HL-60 (cell line): ENCODE measurements at regions not wholly inside any gene's neighbourhood (a gene's known extent, or its start where the extent isn't known, plus 50 kb on each side); places are given as distances from the start of the nearest gene placed in this dataset.

ENCODE experiments used
- DNase-seq, 2 experiments: peaks; one replicate each; pipeline ENCODE4 v3.0.0-alpha.2; 2010 to 2020; ENCODE audit warnings: low read depth in 1 of 2, low spot score in 1 of 2
- H3K27ac ChIP-seq: fragments of 250-450 bp; sonication (Bioruptor Pico); replicated peaks from 2 replicates; pipeline ENCODE4 v1.5.1; 2020; ENCODE audit warnings: mild to moderate bottlenecking, moderate library complexity
- H3K27me3 ChIP-seq: fragments of 250-450 bp; sonication (Bioruptor Pico); 2 replicates; pipeline ENCODE4 v1.5.1; 2021; ENCODE audit warnings: mild to moderate bottlenecking, moderate library complexity; ENCODE audit not compliant: insufficient read depth, poor library complexity, severe bottlenecking
- H3K4me3 ChIP-seq: replicated peaks from 2 replicates; pipeline ENCODE4 v1.5.1; 2011; ENCODE audit warnings: mild to moderate bottlenecking, control low read depth, low read length; ENCODE audit not compliant: insufficient read depth
- CTCF ChIP-seq: IDR thresholded peaks from one replicate; pipeline ENCODE4 v1.5.1; 2011; ENCODE audit warnings: low read length, control low read depth, inconsistent platforms; ENCODE audit not compliant: insufficient read depth
- GABPA ChIP-seq: IDR thresholded peaks from 2 replicates; pipeline ENCODE4 v1.6.1; 2012; ENCODE audit warnings: low read depth
- POLR2AphosphoS5 ChIP-seq: IDR thresholded peaks from 2 replicates; pipeline ENCODE4 v1.6.1; 2012; ENCODE audit warnings: low read depth
- REST ChIP-seq: IDR thresholded peaks from 2 replicates; pipeline ENCODE4 v1.6.1; 2012; ENCODE audit warnings: low read depth; ENCODE audit not compliant: insufficient replicate concordance
- SPI1 ChIP-seq: IDR thresholded peaks from 2 replicates; pipeline ENCODE4 v1.6.1; 2012; ENCODE audit warnings: low read depth, mild to moderate bottlenecking, borderline replicate concordance

- Histone ChIP-seq H3K27ac (no peak overlapping the region), H3K4me3 (no peak overlapping the region), H3K27me3 (no peaks in the 10 kb centered on the region)
- TF ChIP-seq GABPA (no peak), POLR2AphosphoS5 (no peak), SPI1 (no peak), REST (no peak), CTCF (no peak)
- no peak for DNase-seq
Measured at GRCh38 chr5:38113880-38114279, 144.5 kb upstream of the EGFLAM start.

GRCh38 chr5:38113456-38113855 is 144.9 kb upstream of the EGFLAM start:
- Histone ChIP-seq H3K4me3 (no peak overlapping the region), H3K27ac (no peak overlapping the region), H3K27me3 (no peaks in the 10 kb centered on the region)
- TF ChIP-seq GABPA (no peak), CTCF (no peak), REST (no peak), SPI1 (no peak), POLR2AphosphoS5 (no peak)
- DNase-seq = no peak

GRCh38 chr5:38112938-38113337 is 145.4 kb upstream of the EGFLAM start:
- Histone ChIP-seq H3K27ac (no peak overlapping the region), H3K27me3 (no peaks in the 10 kb centered on the region), H3K4me3 (no peak overlapping the region)
- no peak for DNase-seq
- TF ChIP-seq REST (no peak), GABPA (no peak), SPI1 (no peak), CTCF (no peak), POLR2AphosphoS5 (no peak)
